ENCODE measurements at regions not wholly inside any gene's neighbourhood (a gene's known extent, or its start where the extent isn't known, plus 50 kb on each side); places are given as distances from the start of the nearest gene placed in this dataset.
"Not testable (repeated sequence)": the region's sequence is repeated elsewhere in the genome, so short reads cannot be mapped to it uniquely, and the experiment has no call there.

GRCh38 chr9:90188656-90189055, 454.0 kb downstream of the DIRAS2 start:
- no peak for TF ChIP-seq CTCF (conservative IDR thresholded peaks at IDR 0.05)
- Mint-ChIP-seq H3K9me3 (peaks cover 25% of the 10 kb centered on the region), H3K4me3 (no peak overlapping the region)

GRCh38 chr9:90189306-90189705, 453.3 kb downstream of the DIRAS2 start:
- no peak for TF ChIP-seq CTCF (conservative IDR thresholded peaks at IDR 0.05)
- DNase-seq, result no peak

More at GRCh38 chr9:90188656-90189055, 454.0 kb downstream of the DIRAS2 start:
- H3K27ac ChIP-seq (ENCODE audit: low read depth, low read length), result no peak overlapping the region
- no peaks in the 10 kb centered on the region for H3K36me3 ChIP-seq (ENCODE audit: control insufficient read depth, insufficient read depth, low read length)
- no peaks in the 10 kb centered on the region for H3K27me3 ChIP-seq (ENCODE audit: control insufficient read depth, insufficient read depth, low read length, poor library complexity, severe bottlenecking)
- H3K4me1 Mint-ChIP-seq, result no peaks in the 10 kb centered on the region
- DNase-seq, result no peak
- H3K36me3 Mint-ChIP-seq (ENCODE audit: low read depth), result no peaks in the 10 kb centered on the region
- H3K9me3 ChIP-seq (ENCODE audit: control insufficient read depth, low read length), result peaks cover 16% of the 10 kb centered on the region
- H3K4me1 ChIP-seq (ENCODE audit: control insufficient read depth, insufficient read depth, low read length), result no peaks in the 10 kb centered on the region
- H3K9ac ChIP-seq (ENCODE audit: extremely low read depth, low read length, poor library complexity, severe bottlenecking), result no peak overlapping the region
- H3K27ac Mint-ChIP-seq, result no peak overlapping the region
- 96% methylated on average over 2 of the region's 2 CpGs; no CpG with 5 or more reads in 1 of the 2 experiments for whole genome bisulfite sequencing, 2 experiments (ENCODE audit: insufficient coverage in 1 of 2, insufficient read length in 1 of 2)
- peaks cover 3% of the 10 kb centered on the region for H3K27me3 Mint-ChIP-seq (ENCODE audit: insufficient read depth)
- H3K4me3 ChIP-seq (ENCODE audit: low read length), result no peak overlapping the region

GRCh38 chr9:90192465-90192864, 450.2 kb downstream of the DIRAS2 start:
- not testable (repeated sequence) for H3K4me1 ChIP-seq (ENCODE audit: control insufficient read depth, insufficient read depth, low read length); H3K9ac ChIP-seq (ENCODE audit: extremely low read depth, low read length, poor library complexity, severe bottlenecking); H3K27me3 Mint-ChIP-seq (ENCODE audit: insufficient read depth); H3K27ac ChIP-seq (ENCODE audit: low read depth, low read length); H3K4me3 Mint-ChIP-seq; DNase-seq; H3K4me3 ChIP-seq (ENCODE audit: low read length); H3K27me3 ChIP-seq (ENCODE audit: control insufficient read depth, insufficient read depth, low read length, poor library complexity, severe bottlenecking); H3K4me1 Mint-ChIP-seq; H3K36me3 Mint-ChIP-seq (ENCODE audit: low read depth); H3K27ac Mint-ChIP-seq; H3K36me3 ChIP-seq (ENCODE audit: control insufficient read depth, insufficient read depth, low read length)
- peaks cover 16% of the 10 kb centered on the region for H3K9me3 ChIP-seq (ENCODE audit: control insufficient read depth, low read length)
- peaks cover 35% of the 10 kb centered on the region for H3K9me3 Mint-ChIP-seq
- 85 to 86% methylated on average over 5 to 7 of the region's 7 CpGs for WGBS, 2 experiments (ENCODE audit: insufficient coverage in 1 of 2, insufficient read length in 1 of 2)

More at GRCh38 chr9:90189306-90189705, 453.3 kb downstream of the DIRAS2 start:
- Histone ChIP-seq H3K27me3 (ENCODE audit: control insufficient read depth, insufficient read depth, low read length, poor library complexity, severe bottlenecking) (no peaks in the 10 kb centered on the region), H3K36me3 (ENCODE audit: control insufficient read depth, insufficient read depth, low read length) (no peaks in the 10 kb centered on the region), H3K27ac (ENCODE audit: low read depth, low read length) (no peak overlapping the region), H3K9me3 (ENCODE audit: control insufficient read depth, low read length) (peaks cover 16% of the 10 kb centered on the region), H3K4me3 (ENCODE audit: low read length) (no peak overlapping the region), H3K4me1 (ENCODE audit: control insufficient read depth, insufficient read depth, low read length) (no peaks in the 10 kb centered on the region), H3K9ac (ENCODE audit: extremely low read depth, low read length, poor library complexity, severe bottlenecking) (no peak overlapping the region)
- no peaks in the 10 kb centered on the region for H3K4me1 Mint-ChIP-seq
- 96 to 98% methylated on average over 5 to 6 of the region's 6 CpGs for WGBS, 2 experiments (ENCODE audit: insufficient coverage in 1 of 2, insufficient read length in 1 of 2)
- H3K27me3 Mint-ChIP-seq (ENCODE audit: insufficient read depth), result peaks cover 3% of the 10 kb centered on the region
- H3K36me3 Mint-ChIP-seq (ENCODE audit: low read depth), result no peaks in the 10 kb centered on the region
- no peak overlapping the region for H3K4me3 Mint-ChIP-seq
- H3K9me3 Mint-ChIP-seq, result peaks cover 29% of the 10 kb centered on the region
- H3K27ac Mint-ChIP-seq, result no peak overlapping the region

GRCh38 chr9:90198956-90199355, 443.7 kb downstream of the DIRAS2 start:
- Histone ChIP-seq H3K4me1 (ENCODE audit: control insufficient read depth, insufficient read depth, low read length) (no peaks in the 10 kb centered on the region), H3K9ac (ENCODE audit: extremely low read depth, low read length, poor library complexity, severe bottlenecking) (no peak overlapping the region), H3K27ac (ENCODE audit: low read depth, low read length) (no peak overlapping the region), H3K36me3 (ENCODE audit: control insufficient read depth, insufficient read depth, low read length) (no peaks in the 10 kb centered on the region), H3K9me3 (ENCODE audit: control insufficient read depth, low read length) (no peaks in the 10 kb centered on the region), H3K27me3 (ENCODE audit: control insufficient read depth, insufficient read depth, low read length, poor library complexity, severe bottlenecking) (no peaks in the 10 kb centered on the region), H3K4me3 (ENCODE audit: low read length) (no peak overlapping the region)
- H3K36me3 Mint-ChIP-seq (ENCODE audit: low read depth), result no peaks in the 10 kb centered on the region
- peaks cover 2% of the 10 kb centered on the region for H3K27me3 Mint-ChIP-seq (ENCODE audit: insufficient read depth)
- no peak overlapping the region for H3K4me3 Mint-ChIP-seq
- TF ChIP-seq CTCF (conservative IDR thresholded peaks at IDR 0.05), result no peak
- WGBS, 2 experiments (ENCODE audit: insufficient coverage in 1 of 2, insufficient read length in 1 of 2), result 86% methylated on average over 3 of the region's 3 CpGs; no CpG with 5 or more reads in 1 of the 2 experiments
- peaks cover 15% of the 10 kb centered on the region for H3K9me3 Mint-ChIP-seq
- DNase-seq, result no peak
- no peaks in the 10 kb centered on the region for H3K4me1 Mint-ChIP-seq
- no peak overlapping the region for H3K27ac Mint-ChIP-seq

Measured in endodermal cell (in vitro differentiated cells).